Activated T-cell treated with anti-CD3 and anti-CD28 coated beads, Interleukin-2, amount 50 U/mL, for 48 hours (primary cell): ENCODE measurements at regions not wholly inside any gene's neighbourhood (a gene's known extent, or its start where the extent isn't known, plus 50 kb on each side); places are given as distances from the start of the nearest gene placed in this dataset.
"Not testable (repeated sequence)": the region's sequence is repeated elsewhere in the genome, so short reads cannot be mapped to it uniquely, and the experiment has no call there.

Experiments used
- DNase-seq, 2 experiments: peaks; one replicate each; pipeline ENCODE4 v3.0.0-alpha.2; 2020

GRCh38 chr10:9834434-9834833 is 1183.2 kb upstream of the CELF2 start:
- DNase-seq = no peak

- DNase-seq = no peak
These were observed 1172.6 kb upstream of the CELF2 start for GRCh38 chr10:9845075-9845474.

GRCh38 chr10:9848278-9848677 is 1169.4 kb upstream of the CELF2 start:
- DNase-seq = no peak

GRCh38 chr10:9848981-9849380 is 1168.7 kb upstream of the CELF2 start:
- no peak for DNase-seq

GRCh38 chr10:9850415-9850814 is 1167.3 kb upstream of the CELF2 start:
- no peak for DNase-seq

- no peak for DNase-seq
These were observed 1165.9 kb upstream of the CELF2 start for GRCh38 chr10:9851808-9852207.

GRCh38 chr10:9853405-9854355 is 1164.0 kb upstream of the CELF2 start:
- DNase-seq = no peak

- DNase-seq = not testable (repeated sequence)
These were observed 1162.2 kb upstream of the CELF2 start for GRCh38 chr10:9855451-9855850.

- DNase-seq = no peak
These were observed 1158.9 kb upstream of the CELF2 start for GRCh38 chr10:9858816-9859215.

- DNase-seq = no peak
These were observed 1157.6 kb upstream of the CELF2 start for GRCh38 chr10:9860045-9860444.

GRCh38 chr10:9863559-9864121 is 1154.0 kb upstream of the CELF2 start:
- DNase-seq = no peak

GRCh38 chr10:9868499-9868898 is 1149.2 kb upstream of the CELF2 start:
- no peak for DNase-seq

GRCh38 chr10:9869205-9869604 is 1148.5 kb upstream of the CELF2 start:
- no peak for DNase-seq

GRCh38 chr10:9869606-9870176 is 1148.0 kb upstream of the CELF2 start:
- DNase-seq = no peak

GRCh38 chr10:9875353-9875752 is 1142.3 kb upstream of the CELF2 start:
- no peak for DNase-seq

- DNase-seq = no peak
These were observed 1139.7 kb upstream of the CELF2 start for GRCh38 chr10:9877978-9878377.

- DNase-seq = no peak
These were observed 1139.3 kb upstream of the CELF2 start for GRCh38 chr10:9878383-9878782.

- DNase-seq = no peak
These were observed 1131.9 kb upstream of the CELF2 start for GRCh38 chr10:9885761-9886160.

GRCh38 chr10:9886772-9887171 is 1130.9 kb upstream of the CELF2 start:
- no peak for DNase-seq

GRCh38 chr10:9895453-9895852 is 1122.2 kb upstream of the CELF2 start:
- no peak for DNase-seq

GRCh38 chr10:9895981-9896380 is 1121.7 kb upstream of the CELF2 start:
- no peak for DNase-seq

GRCh38 chr10:9898633-9899395 is 1118.9 kb upstream of the CELF2 start:
- DNase-seq = no peak

GRCh38 chr10:9900751-9901150 is 1116.9 kb upstream of the CELF2 start:
- no peak for DNase-seq
